Iris pigment epithelial cell (primary cell): ENCODE measurements at regions not wholly inside any gene's neighbourhood (a gene's known extent, or its start where the extent isn't known, plus 50 kb on each side); places are given as distances from the start of the nearest gene placed in this dataset.

Experiments
- DNase-seq: peaks from one replicate; pipeline ENCODE4 v3.0.0-alpha.2; 2011; ENCODE audit warnings: low read depth

- DNase-seq = peak; percentile 82
Observed at GRCh38 chr5:53331463-53331862, 149.0 kb upstream of the FST start.

- DNase-seq = peak; percentile 43
Observed at GRCh38 chr5:53333160-53333559, 147.3 kb upstream of the FST start.

GRCh38 chr5:53334431-53334941 lies 145.9 kb upstream of the FST start:
- DNase-seq = peak; percentile 88

GRCh38 chr5:53335115-53335514 lies 145.3 kb upstream of the FST start:
- DNase-seq = no peak

- DNase-seq = no peak
Observed at GRCh38 chr5:53337827-53338226, 142.6 kb upstream of the FST start.

GRCh38 chr5:53338971-53339370 lies 141.5 kb upstream of the FST start:
- no peak for DNase-seq

- peak; percentile 70 for DNase-seq
Observed at GRCh38 chr5:53339962-53340540, 140.4 kb upstream of the FST start.

GRCh38 chr5:53340956-53341750 lies 139.3 kb upstream of the FST start:
- no peak for DNase-seq

- no peak for DNase-seq
Observed at GRCh38 chr5:53342236-53342635, 138.2 kb upstream of the FST start.

GRCh38 chr5:53343187-53343586 lies 137.2 kb upstream of the FST start:
- peak; percentile 89 for DNase-seq

- DNase-seq = no peak
Observed at GRCh38 chr5:53350368-53350767, 130.1 kb upstream of the FST start.

GRCh38 chr5:53350991-53351770 lies 129.2 kb upstream of the FST start:
- no peak for DNase-seq

- peak; percentile 72 for DNase-seq
Observed at GRCh38 chr5:53355316-53355715, 125.1 kb upstream of the FST start.

GRCh38 chr5:53355931-53356330 lies 124.5 kb upstream of the FST start:
- DNase-seq = no peak

GRCh38 chr5:53357439-53357838 lies 123.0 kb upstream of the FST start:
- no peak for DNase-seq

GRCh38 chr5:53358794-53359193 lies 121.6 kb upstream of the FST start:
- no peak for DNase-seq

- DNase-seq = no peak
Observed at GRCh38 chr5:53359916-53360517, 120.4 kb upstream of the FST start.

- DNase-seq = peak; percentile 93
Observed at GRCh38 chr5:53360811-53361210, 119.6 kb upstream of the FST start.

GRCh38 chr5:53361708-53362107 lies 118.7 kb upstream of the FST start:
- no peak for DNase-seq

GRCh38 chr5:53362521-53362941 lies 117.9 kb upstream of the FST start:
- peak; percentile 97 for DNase-seq

- DNase-seq = no peak
Observed at GRCh38 chr5:53364061-53364460, 116.4 kb upstream of the FST start.

- peak; percentile 79 for DNase-seq
Observed at GRCh38 chr5:53366245-53366644, 114.2 kb upstream of the FST start.
